ENCODE measurements at regions not wholly inside any gene's neighbourhood (a gene's known extent, or its start where the extent isn't known, plus 50 kb on each side); places are given as distances from the start of the nearest gene placed in this dataset.

- DNase-seq: no peak
Measured at GRCh38 chr11:70486731-70487130, 88.4 kb downstream of the CTTN start.

GRCh38 chr11:70487160-70487559, 88.8 kb downstream of the CTTN start:
- no peak for DNase-seq

GRCh38 chr11:70487756-70488155, 89.4 kb downstream of the CTTN start:
- DNase-seq: no peak

GRCh38 chr11:70488171-70488703, 89.9 kb downstream of the CTTN start:
- no peak for DNase-seq

GRCh38 chr11:70489276-70489675, 90.9 kb downstream of the CTTN start:
- DNase-seq: no peak

- no peak for DNase-seq
Measured at GRCh38 chr11:70490208-70490607, 91.9 kb downstream of the CTTN start.

GRCh38 chr11:70490723-70491558, 92.6 kb downstream of the CTTN start:
- DNase-seq: no peak

- DNase-seq: no peak
Measured at GRCh38 chr11:70491696-70492472, 93.6 kb downstream of the CTTN start.

GRCh38 chr11:70493089-70493474, 94.8 kb downstream of the CTTN start:
- DNase-seq: no peak

GRCh38 chr11:70493891-70494290, 95.6 kb downstream of the CTTN start:
- DNase-seq: no peak

GRCh38 chr11:70494559-70495350, 96.4 kb downstream of the CTTN start:
- DNase-seq: no peak

- no peak for DNase-seq
Measured at GRCh38 chr11:70495351-70496310, 97.3 kb downstream of the CTTN start.

- no peak for DNase-seq
Measured at GRCh38 chr11:70496591-70497535, 98.5 kb downstream of the CTTN start.

GRCh38 chr11:70497536-70498075, 99.3 kb downstream of the CTTN start:
- DNase-seq: no peak

GRCh38 chr11:70498171-70498571, 99.8 kb downstream of the CTTN start:
- DNase-seq: no peak

GRCh38 chr11:70498976-70499801, 100.9 kb downstream of the CTTN start:
- no peak for DNase-seq

GRCh38 chr11:70500076-70500847, 101.9 kb downstream of the CTTN start:
- no peak for DNase-seq

- no peak for DNase-seq
Measured at GRCh38 chr11:70501051-70501901, 102.9 kb downstream of the CTTN start.

All from NCI-H1092 treated with DMSO at 0.1 percent for 48 hours (cell line).